GM20431 (cell line): ENCODE measurements at regions not wholly inside any gene's neighbourhood (a gene's known extent, or its start where the extent isn't known, plus 50 kb on each side); places are given as distances from the start of the nearest gene placed in this dataset.
"Not testable (repeated sequence)": the region's sequence is repeated elsewhere in the genome, so short reads cannot be mapped to it uniquely, and the experiment has no call there.

Experiments used
- in situ Hi-C: fragments of 300-500 bp; cut with MseI, MboI; formaldehyde crosslinking; loops from one replicate; pipeline ENCODE4 v1.15.0; 2020; ENCODE audit warnings: low sequenced_read_pairs; ENCODE audit not compliant: unreplicated experiment

DNA sequence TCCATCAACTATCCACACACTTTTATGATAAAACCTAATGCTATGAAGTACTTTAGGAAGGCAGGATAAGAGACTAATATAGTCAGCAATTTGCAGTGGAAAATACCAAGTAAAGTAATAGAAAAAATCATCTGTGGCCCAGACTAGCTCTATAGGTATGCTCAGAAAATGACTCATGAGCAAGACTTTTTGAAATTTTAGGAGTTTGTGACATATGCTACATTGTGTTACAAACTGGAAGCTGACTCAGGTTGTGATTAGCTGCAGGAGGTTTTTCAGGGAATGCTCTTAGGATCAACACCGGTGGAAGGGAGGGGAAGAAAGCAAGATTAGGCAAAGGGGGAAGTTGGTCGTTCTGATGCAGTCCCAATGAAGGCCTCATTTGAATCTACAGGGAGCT, 56.1 kb downstream of the FEZF1 start:
- in situ Hi-C loops = no loop called here

DNA sequence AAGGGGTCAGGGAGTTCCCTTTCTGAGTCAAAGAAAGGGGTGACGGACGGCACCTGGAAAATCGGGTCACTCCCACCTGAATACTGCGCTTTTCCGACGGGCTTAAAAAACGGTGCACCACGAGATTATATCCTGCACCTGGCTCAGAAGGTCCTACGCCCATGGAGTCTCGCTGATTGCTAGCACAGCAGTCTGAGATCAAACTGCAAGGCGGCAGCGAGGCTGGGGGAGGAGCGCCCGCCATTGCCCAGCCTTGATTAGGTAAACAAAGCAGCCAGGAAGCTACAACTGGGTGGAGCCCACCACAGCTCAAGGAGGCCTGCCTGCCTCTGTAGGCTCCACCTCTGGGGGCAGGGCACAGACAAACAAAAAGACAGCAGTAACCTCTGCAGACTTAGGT, 65.8 kb downstream of the FEZF1 start:
- in situ Hi-C loops = not testable (repeated sequence)

DNA sequence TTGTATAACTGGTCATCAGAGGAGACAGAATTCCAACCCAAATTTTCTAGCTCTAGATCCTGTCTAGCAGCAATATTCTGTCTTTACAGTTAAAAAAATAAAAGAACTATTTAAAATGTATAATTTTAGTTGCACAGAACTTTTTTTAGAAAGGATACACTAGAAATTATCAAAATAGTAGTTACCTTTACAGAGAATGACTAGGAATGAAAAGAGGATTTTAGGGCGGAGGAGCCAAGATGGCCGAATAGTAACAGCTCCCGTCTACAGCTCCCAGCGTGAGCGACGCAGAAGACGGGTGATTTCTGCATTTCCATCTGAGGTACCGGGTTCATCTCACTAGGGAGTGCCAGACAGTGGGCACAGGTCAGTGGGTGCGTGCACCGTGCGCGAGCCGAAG, 66.3 kb downstream of the FEZF1 start:
- in situ Hi-C loops = not testable (repeated sequence)

DNA sequence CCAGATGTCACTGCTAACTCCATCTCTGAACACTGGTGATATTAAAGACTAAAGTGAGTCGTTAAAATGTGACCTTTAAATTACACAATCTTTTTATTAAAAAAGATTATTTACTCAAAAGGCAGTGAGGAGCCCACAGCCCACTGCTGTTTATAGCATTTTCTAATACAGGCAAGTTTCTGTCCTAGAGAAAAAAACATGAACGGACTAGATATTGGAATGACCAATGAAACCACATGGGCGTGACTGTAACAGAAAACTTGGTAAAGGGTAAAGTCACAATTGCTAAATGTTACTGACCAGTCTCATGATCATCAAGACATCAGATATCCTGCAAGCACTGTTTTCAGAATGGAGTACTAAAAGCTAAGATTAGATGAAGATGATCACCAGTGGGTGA, 78.7 kb downstream of the FEZF1 start:
- in situ Hi-C loops = no loop called here

DNA sequence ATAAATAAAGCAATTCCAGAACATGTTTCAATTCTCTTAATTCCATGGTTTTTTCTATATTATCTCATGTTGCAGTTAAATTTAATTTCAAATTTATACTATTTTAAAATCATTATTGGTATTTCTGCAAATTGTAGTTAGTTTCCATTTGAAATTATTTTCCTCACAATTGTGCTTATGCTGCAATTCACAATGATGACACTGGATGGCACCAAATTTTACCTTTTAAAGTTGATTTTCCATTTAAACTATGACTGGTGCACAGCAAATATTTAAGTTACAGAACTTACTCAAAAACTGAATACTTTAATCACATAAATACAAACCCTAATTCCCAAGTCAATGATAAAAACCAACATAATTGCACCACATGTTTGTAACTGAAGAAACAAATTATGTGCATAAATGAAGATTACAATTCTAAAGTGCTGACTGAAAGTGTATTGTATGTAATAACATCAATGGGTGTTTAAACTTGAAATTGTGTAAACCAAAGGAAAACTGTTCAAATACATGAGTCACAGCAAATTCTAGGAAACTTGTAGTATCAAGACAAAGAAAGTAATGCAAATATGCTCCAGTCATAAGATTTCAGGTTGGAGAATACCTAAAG, 75.3 kb upstream of the AASS start:
- in situ Hi-C loops = loop anchor here (25.0 kb wide), 1 partner anchor 318 kb away; no protein-coding TSS in a partner anchor

DNA sequence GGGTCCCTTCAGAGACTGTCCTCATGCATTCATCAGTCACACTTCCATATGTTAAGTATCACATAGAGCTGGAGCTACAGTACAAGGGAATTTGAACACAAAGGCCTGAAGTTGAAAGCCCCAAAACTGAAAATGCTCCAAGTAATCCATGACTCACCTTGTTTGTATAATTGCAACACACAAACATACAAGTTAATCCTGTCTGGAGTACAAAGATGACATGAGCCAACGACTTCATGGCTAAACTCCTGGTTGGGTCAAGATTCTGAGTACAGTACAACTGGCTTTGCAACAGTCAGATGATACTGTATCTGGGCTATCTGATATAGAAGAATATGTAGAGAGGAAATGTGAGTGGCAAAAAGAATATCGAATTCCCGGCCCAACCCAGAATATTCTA, 73.1 kb upstream of the AASS start:
- in situ Hi-C loops = loop anchor here (25.0 kb wide), 1 partner anchor 320 kb away; no protein-coding TSS in a partner anchor

DNA sequence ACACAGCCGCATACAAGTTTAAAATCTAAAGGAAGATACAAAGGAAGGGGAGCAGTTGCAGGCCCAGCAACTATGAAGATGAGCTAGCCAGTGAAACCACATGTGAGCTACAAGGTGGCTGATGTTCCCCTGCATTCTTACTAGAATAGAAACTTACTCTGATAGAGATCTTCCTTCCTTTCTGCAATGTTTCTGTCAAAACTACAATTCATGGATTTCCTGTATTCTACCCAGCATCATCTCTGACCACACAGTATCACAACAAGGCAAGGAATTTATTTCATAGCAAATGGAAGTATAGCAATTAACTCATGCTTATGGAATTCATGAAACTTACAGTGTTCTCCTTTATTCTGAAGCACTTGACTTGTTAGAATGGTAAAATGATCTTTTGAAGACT, 68.7 kb upstream of the AASS start:
- in situ Hi-C loops = loop anchor here (25.0 kb wide), 1 partner anchor 325 kb away; no protein-coding TSS in a partner anchor

DNA sequence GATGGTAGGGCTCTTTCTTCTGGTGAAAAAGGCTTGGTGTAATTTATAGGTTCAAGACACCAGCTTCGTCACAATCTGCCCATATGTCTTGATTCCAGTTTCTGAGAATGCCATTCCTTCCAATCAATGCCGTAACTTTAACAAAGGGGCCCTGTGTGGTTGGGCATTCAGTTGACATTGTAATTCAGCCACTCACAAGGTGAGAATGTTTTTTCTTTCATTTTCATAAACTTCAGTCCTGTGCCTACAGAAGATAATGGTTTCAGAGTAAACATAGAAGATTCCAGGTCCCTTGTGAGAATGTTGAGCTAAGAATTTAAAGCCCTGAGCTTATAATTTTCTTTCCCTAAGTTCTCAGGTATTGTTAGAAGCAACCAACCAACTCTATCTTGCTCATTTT, 67.3 kb upstream of the AASS start:
- in situ Hi-C loops = loop anchor here (25.0 kb wide), 1 partner anchor 326 kb away; no protein-coding TSS in a partner anchor

DNA sequence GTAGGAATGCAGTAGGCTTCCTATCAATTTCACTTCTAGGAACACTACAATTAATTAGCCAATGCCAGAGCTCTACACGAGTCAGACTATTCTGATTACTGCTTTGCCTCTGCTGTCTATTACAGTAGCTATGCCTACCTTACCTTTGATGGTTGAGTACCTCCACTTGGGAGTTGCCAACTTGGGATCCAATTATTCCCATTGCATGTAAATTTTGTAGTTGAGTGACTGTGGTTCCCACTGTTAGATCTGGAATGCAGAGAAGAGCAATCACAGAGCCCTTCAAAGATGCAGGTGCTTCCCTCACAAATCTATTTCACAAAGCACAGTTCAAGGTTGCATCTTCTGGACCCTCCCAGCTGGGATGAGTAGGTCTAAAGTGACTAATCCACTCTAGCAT, 62.9 kb upstream of the AASS start:
- in situ Hi-C loops = loop anchor here (25.0 kb wide), 1 partner anchor 330 kb away; no protein-coding TSS in a partner anchor

DNA sequence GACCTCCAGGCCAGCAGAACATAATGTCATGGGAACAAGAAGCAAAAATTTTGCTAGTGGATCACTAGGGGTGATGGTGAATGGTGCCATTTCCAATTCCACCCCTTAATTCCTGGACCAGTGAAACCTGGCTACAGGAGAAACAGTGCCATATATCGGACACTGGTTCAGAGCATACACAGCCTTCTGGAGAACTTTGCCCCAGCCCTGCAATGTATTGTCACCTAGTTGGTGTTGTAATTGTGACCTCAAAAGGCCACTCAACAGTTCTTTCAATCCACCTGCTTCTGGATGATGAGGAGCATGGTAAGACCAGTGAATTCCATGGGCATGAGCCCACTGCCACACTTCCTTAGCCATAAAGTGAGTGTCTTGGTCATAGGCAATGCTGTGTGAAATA, 59.8 kb upstream of the AASS start:
- in situ Hi-C loops = loop anchor here (25.0 kb wide), 1 partner anchor 333 kb away; no protein-coding TSS in a partner anchor

DNA sequence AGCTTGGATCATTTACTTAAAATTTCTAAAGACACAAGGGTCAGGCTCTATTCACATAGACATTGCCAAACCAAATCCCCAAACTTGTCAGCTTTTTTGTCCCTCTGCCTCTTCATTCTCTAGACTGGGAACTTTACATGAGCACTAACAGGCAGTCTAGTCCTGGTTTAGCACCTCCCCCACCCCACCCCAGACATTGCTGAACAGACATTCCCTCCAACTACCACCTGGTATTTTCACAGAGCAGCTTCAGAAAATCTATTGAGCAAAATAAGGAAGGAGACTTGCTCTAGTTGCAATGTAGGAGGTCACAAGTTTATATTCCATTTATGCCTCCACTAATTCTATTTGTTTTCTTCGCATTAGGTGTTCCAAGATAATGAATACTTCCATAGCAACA, 56.8 kb upstream of the AASS start:
- in situ Hi-C loops = loop anchor here (25.0 kb wide), 1 partner anchor 336 kb away; no protein-coding TSS in a partner anchor

DNA sequence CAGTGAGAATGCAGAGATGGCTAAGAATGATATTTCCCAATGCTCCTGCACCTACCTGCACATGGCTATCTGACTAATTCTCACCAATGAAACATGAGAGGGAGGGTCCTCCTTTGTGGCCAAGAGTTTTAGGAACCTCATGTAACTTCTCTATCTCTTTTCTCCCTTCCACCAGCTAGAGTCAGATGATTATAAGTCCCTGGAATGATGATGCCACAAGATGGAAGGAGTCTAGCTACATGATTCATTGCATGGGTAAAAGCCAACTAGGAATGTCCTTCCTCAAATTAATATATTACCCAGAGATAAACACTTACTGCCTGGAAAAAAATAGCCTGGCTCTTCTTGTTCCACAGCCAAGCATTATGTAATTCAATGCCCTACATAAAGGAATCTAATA, 55.1 kb upstream of the AASS start:
- in situ Hi-C loops = no loop called here

DNA sequence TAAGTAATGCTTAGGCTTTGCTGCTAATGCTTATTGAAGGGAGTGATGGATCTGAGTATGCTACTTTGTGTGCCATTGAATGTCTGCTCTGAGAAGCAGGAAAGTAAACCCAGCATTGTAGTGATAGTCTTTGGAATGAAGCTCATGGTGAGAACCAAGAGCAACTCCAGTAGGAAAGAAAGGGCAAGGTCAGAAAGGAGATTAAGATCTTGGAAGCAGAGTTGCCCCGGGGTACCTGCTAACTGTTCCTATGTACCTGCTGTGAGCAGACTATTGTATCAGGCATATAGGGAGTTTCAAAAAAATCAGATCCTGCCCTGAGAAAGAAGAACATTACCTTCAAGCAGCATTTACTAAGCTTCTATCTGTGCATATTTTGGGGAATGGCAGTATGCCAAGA, 54.5 kb upstream of the AASS start:
- in situ Hi-C loops = no loop called here
